Right kidney (tissue), 1 donor: ENCODE measurements at regions not wholly inside any gene's neighbourhood (a gene's known extent, or its start where the extent isn't known, plus 50 kb on each side); places are given as distances from the start of the nearest gene placed in this dataset.
"Not testable (repeated sequence)": the region's sequence is repeated elsewhere in the genome, so short reads cannot be mapped to it uniquely, and the experiment has no call there.

Experiments used
- DNase-seq: peaks from one replicate; pipeline ENCODE4 v3.0.0-alpha.2; 2016

DNA sequence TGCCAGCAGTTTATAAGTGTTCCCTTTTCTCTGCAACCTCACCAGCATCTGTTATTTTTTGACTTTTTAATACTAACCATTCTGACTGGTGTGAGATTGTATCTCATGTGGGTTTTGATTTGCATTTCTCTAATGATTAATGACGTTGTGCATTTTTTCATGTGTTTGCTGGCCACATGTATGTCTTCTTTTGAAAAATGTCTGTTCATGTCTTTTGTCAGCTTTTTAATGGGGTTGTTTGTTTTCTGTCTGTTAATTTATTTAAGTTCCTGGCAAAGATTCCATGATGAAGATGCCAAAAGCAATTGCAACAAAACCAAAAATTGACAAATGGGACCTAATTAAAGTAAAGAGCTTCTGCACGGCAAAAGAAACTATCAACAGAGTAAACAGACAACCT lies 137.2 kb upstream of the JCAD start:
- not testable (repeated sequence) for DNase-seq

DNA sequence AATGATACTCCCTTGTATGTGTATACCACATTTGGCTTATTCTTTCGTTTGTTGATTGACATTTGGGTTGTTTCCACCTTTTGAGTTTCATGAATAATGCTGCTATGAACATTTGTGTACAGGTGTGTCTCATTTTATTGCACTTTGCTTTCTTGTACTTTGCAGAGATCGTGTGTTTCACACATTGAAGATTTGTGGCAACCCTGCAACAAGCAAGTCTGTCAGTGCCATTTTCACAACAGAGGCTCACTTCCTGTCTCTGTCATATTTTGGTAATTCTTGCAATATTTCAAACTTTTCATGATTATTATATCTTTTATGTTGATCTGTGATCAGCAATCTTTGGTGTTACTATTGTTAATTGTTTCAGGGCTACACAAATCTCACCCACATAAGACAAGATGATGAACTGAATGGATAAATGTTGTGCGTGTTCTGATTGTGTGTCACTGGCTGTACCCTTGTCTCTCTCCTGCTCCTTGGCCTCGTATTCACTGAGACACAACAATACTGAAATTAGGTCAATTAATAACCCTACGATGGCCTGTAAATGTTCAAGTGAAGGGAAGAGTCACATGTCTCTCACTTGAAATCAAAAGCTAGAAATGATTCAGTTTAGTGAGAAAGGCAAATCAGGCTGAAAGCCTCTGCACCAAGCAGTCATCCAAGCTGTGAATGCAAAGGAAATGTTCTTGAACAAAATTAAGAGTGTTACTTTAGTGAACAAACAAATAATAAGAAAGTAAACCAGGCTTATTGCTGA lies 133.6 kb upstream of the JCAD start:
- no peak for DNase-seq

DNA sequence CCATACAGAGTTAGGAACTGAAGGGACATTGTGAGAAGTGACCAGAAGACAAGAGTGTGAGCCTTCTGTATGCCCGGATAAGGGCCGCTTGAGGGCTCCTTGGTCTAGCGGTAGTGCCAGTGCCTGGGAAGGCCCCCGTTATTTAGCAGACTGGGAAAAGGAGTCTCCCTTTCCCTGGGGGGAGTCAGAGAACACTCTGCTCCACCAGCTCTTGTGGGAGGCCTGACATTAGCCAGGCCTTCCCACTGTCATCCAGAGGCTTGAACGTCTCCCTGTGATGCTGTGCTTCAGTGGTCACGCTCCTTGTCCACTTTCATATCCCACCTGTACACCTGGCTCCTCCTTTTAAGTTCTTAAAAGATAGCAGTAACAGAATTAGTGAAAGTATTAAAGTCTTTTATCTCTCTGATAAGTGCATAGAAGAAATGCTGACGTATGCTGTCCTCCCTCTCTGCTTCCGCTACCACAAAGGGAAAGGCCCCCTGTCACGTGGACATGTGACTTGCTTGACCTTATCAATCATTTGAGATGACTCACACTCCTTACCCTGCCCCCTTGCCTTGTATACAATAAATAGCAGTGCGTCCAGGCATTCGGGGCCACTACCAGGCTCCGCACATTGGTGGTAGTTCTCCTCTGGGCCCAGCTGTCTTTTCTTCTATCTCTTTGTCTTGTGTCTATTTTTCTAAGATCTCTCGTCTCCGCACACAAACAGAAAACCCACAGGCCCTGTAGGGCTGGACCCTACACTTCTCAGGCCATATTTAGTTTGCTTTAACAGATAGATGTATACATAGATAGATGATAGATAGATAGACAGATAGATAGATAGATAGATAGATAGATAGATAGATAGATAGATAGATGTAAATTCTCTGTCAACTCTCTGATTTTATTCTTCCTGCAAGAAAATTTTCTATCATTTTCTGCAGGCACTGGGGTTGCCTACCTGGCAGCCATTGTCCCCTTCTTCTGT lies 131.5 kb upstream of the JCAD start:
- DNase-seq: no peak

DNA sequence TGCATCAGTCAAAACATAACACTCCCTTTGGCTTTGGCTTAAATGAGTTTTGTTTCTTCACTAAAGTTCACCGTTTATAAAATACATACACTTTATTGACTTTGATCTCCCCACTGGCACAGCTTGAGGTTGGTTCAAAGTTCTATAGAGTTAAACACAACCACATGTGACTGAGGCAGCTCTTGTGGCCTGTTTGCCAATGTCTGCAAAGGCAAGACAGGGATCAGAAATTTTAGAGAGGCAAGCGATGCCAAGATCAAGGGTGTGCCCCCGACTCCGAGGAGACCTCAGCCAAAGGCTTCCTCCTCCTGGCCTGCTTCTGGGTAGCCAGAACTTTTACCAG lies 129.8 kb upstream of the JCAD start:
- DNase-seq: no peak

DNA sequence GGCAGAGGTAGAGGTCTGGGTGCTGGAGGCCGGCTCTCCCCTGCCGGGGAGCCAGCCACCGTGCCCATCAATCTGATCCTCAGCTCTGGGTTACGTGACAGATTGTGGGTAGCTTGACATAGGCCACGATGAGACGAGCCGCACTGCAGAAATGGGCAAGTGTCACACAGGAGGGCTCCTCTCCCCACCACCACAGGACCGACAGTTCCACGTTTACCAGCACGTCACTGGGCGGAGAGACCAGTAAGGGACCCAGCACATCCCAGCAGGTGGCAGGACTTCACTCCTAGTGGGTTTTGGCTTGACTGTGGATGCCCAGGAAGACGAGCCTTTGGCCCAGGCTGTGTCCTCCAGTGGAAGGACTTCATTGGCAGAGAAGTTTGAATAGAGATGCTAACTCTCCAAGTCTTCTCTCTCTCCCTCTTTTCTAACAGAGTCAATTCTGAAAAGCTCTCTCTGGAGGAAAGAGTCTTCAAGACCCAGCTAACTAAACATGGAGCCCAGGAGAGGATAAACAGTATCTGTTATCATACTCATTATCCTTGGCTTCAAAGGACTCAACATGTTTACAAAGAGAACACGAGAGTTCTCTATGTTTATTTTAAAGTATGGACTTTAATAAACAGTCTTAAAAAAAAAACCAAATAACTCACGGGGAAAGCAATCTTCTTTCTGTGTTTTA lies 129.3 kb upstream of the JCAD start:
- DNase-seq: no peak

DNA sequence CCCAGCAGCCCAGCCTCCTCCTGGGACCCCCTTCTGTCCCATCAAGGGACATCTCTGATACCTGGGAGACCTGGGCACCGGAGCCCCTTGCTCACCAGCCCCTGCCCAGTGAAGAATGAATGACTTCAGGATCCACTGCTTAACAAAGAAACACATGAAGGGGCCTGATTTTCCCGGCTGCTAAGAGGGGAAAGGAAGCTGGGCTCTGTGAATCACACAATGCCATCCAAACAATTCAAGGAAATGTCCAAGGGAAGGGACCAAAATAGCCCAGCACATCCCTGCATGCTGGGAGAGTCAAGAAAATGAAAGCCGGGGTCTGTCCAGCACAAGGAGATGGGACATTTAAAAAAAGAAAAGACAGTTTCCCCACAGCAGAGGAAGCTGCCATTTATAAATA lies 128.7 kb upstream of the JCAD start:
- DNase-seq: no peak

DNA sequence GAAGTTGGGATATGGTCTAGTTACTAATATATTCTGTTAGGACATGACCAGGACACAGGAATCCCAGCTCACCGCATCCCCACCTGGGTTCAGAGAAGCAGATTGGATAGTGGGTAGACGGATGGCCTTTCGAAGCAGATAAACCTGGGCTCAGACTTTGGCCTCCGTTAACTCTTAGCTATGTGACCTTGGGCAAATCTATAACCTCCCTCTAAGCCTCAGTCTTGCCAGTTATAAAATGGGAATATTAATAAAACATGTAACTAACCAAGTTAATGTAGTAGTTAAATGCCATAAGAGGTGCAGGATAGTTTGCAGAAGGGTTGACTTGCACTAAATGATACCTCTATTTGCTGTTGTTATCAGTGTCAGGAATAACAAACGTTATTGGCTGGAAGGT lies 127.6 kb upstream of the JCAD start:
- no peak for DNase-seq

DNA sequence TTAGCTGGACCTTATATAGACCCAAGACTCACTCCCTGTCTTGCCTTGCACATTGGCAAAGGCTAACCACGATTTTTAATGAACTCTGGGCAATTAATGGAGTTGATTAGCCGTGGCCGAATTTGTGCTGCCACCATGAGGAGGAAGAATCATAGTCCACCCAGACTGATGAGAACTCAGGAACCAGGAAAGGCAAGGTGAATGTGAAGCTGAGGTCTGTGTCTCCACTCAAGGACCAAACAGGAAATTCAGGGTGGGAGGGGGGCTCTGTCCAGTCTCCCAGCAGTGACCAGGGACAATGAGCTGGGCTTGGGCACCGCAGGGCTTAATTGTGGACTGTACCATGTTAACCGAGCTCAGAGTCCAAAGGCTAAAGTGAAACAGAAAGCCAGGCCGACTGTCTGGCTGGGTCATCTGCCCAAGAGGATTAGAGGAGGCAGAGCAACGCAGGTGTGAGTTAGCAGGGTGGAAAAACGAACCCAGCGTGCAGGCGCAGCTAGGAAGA lies 127.0 kb upstream of the JCAD start:
- peak; percentile 39 for DNase-seq

DNA sequence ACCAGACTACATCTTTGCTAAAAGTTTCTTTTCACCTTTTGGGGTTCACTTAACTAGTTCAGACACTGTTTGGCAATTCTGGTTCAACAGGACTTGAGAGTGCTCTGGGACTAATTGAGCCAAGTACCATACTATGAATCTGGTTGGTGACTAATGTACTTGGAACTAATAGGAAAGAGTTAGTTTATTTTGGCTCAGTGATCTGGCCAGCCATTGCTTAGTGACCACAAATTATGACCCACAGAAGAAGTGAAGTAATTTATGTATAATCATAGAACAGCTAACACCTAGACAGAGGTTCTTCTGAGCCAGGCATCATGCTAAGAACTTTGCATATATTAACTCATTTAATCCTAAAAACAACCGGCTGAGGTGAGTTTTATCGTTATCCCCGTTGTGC lies 126.5 kb upstream of the JCAD start:
- no peak for DNase-seq

DNA sequence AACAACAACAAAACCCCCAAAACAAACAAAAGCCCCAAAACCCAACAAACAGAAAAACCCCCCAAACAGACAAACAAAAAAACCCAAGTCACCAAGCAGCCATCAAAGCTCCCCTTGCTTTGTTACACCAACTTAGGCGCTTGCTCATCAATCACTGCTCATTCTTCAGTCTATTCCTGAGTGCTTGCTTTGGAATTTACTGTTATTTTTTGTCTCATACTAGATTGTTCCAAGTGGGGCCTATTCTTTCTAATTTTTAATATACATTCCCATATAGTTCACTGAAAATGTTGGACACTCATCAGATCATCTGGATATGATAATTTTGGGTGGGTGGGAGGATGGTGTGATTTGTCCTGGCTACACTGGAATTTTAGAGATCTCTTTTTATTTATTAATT lies 126.0 kb upstream of the JCAD start:
- DNase-seq: no peak

DNA sequence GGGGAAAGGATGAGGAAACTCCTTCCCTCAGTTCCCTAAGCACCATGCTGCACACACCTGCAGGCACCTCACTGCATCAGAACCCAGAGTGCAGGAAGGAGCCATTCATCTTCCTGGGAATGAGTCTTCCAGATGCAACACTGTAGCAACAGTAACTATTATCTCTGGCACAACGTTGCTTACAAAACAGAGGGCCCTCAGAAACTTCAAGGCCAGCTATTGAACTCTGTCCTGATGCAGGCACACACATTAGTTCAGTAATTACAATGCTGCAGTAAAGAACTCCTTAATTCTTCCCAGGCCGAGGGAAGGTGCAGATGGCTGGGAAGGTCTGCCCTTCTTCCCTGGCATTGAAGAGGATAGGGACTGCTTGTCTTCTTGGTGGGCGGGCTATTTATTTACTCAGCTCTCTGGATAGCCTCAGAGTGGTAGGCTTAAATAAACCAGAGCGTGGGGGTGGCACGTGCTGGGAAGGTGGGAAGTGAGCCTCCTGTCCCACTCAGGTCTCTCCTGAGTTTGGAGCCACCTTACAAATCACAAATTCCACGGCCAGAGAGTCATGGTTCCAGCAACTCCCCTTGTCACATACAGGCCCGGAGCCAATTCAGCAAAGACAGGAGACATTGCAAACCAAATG lies 125.1 kb upstream of the JCAD start:
- DNase-seq: no peak

DNA sequence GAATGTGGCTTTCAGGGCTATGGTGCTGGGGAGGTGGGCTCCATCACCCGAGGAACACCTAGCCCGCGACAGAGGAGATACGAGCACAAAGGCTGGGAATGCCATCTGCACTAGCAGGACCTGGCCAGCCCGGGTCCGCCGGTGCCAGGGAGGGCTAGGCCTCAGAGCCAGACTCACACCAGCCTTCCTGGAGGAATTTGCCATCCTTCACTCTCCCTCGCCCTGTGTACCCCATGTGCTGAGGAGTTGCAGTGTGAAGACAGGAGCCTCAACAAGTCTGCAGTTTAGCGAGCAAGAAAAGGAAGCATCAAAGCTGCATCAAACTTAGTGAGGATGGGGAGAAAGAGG lies 123.6 kb upstream of the JCAD start:
- DNase-seq: no peak

DNA sequence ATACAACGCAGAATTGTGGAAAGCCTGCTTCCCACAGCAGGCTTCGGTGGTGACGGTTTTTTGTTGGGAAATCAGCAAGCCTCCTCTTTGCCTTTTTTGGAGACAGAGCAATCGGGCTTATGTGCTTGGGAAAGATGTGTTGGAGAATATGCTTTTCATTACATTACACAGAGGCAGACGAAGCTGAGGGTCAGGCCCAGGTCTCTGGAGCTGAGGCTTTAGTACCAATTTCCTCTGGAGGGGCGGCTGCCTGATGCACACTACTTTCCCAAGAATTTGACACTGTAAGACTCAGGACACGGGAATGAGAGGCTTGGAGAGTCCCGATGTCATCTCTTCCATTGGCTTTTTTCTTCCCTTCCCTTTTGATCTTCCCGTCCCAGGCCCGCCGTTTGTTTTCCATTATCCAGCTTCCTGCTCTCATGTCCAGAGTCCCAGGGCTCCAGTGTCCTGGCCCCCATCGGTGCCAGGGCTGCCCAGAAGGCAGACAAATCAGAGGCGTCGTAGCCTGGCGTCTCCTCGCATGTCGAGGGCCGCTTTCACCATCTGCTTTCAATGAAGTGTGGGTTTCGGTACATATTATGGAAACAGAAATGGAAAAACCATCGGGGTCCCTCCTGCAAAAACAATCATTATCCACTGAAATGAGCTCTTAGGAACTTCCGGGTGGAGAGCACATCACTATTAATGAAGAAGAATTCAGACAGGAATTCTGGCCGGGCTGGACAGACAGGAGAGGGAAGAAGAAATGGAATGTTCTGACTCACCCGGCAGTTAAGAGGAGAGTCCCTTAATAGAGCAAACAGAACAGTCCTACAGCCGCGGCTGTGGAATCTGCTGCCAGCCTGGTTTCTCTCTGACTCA lies 123.0 kb upstream of the JCAD start:
- no peak for DNase-seq

DNA sequence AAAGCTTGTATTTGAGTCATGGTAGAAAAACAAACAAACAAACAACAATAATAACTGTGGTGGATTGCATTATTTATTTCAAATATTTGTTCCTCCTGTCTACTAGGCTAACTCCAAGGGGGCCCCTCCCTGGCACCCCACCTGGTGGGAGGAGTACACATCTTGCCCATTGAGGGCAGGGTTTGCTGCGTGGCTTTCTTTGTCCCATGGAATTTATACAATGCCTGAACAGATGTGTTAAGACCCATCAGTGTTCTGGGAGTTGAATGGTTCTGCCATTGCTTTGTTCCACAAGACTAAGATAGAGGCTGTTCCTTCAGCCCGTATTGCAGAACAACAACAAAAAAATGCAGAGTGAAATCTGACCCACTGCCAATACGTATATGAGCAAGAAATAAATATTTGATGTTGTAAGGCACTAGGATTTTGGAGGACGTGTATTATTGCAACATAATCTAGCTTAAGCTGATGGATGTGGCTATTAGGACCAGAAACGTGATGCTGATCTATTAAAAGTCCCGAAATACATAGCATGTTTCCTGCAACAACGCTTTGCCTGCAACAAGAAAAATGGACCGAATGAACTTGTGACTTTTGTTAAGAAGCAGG lies 119.1 kb upstream of the JCAD start:
- no peak for DNase-seq

DNA sequence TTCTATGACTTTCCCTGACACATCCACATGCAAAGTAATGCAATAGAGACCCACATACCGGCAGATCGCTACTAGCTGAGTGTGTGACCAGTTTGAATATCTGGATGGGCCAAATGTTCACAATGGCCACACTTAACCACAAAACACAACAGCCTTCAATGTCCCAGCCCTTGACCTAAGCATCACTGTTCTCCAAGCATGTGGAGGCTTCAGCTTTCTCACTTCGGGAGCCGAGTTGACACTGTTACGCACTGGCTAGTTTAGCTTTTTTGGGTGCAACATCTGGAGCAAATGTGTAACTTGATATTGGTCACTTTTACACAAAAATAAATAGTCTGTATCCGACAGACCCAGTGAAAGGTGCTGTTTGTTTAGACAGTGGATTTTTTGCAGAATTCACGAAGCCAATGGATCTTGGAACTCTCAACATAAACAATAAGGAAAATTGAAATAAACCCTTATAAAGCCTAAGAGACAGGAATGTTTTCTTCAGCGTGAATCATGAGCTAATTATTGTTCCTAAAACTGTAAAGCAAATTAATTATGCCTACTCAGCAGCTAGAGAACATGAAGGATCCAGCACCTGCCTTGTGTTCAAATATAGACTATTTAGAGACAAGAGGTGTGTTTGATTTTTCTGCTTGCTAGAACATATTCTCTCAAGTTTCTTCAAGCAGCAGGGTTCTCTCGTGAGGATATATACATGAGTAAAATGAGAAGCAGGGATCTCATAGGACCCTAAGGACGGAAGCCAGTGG lies 117.6 kb upstream of the JCAD start:
- no peak for DNase-seq

DNA sequence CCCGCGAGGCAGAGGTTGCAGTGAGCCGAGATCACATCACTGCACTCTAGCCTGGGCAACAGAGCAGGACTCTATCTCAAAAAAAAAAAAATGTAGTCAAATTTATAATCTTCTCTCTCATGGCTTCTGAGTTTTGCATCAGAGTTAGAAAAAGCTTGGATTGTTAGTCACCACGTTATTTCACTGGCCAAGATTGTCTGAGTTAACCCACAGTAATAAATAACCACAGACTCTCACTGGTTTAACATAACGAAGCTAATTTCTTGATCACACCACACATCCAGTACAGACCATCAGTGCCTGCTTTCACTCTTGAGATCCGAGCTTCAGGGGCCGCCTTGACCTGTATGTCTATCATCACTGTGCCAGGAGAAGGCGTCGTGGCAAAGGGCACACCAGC lies 116.8 kb upstream of the JCAD start:
- no peak for DNase-seq

DNA sequence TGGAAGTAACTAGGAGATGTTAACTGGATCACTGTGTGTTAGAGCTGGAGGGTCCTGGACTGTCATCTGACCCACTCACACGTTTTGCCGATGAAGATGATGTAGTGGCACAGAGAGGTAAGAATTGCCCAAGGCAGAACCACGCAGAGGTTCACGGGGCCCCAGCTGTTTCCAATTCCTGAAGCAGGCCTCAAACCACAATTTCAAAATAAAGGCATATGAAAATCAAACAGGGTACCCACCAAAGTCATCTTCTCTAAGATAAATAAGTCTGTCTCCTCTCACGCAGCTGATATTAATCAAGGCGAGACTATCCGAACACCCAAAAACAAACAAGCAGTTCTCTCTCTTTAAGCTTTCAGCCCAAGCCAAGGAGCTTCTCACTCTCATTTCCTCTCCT lies 113.3 kb upstream of the JCAD start:
- no peak for DNase-seq

DNA sequence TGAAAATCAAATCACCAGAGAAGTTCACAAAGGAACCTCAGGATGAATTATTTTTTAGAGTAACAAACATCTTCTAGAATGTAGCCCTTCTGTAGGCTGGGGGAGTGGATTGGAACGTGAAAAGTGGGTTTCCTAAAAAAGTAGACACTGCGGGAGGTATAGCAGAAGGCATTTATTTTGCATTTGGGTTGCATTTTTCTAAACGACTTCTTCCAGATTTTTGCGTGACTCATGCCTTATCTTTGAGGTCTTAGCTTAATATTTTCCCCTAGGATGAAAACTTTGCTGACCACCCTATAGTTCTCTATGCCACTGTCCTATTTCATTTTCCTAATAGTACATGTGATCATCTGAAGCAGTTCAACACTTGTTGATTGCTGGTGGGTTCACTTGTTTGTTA lies 112.7 kb upstream of the JCAD start:
- DNase-seq: no peak

DNA sequence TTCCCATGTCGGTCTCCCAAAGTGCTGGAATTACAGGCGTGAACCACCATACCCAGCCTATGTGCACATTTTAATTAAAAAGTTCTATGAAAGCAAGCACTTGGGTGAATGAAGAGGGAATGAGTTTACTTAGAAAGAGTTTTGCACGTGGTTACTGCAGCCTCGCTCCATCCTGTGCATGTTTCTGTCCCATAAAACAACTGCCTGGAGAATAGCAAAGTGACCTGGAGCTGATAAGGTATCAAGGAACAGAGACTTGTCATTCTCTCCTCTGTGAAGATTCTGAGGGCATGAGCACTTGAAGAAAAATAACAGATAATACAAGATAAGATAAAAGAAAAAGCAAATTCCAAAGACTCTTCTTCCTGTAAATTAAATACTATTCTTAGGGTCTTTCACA lies 112.2 kb upstream of the JCAD start:
- DNase-seq: no peak

DNA sequence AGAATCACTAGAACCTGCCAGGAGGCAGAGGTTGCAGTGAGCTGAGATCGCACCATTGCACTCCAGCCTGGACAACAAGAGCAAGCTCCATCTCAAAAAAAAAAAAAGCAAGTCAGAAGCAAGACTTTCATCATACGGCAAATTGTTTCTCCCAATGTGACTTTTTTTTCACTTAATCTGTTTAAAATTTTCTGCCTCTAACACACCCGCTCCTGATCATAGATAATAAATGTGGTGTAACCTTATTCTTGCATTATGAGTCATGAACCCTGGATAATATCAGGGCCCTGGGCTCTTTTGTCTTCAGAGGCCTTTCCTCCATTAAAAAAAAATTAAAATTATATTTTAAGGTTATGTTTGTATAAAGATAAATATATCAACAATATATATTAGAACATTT lies 111.4 kb upstream of the JCAD start:
- DNase-seq: no peak
